ENCODE measurements at regions not wholly inside any gene's neighbourhood (a gene's known extent, or its start where the extent isn't known, plus 50 kb on each side); places are given as distances from the start of the nearest gene placed in this dataset.

- H4K20me1 ChIP-seq (replicated peaks; ENCODE audit: control insufficient read depth, insufficient read depth, low read length) = no peaks in the 10 kb centered on the region
- no peaks in the 10 kb centered on the region for H3K9me1 ChIP-seq (ENCODE audit: control insufficient read depth, insufficient read depth, low read length)
- POLR2A ChIA-PET = no interaction called here
- intact Hi-C loops (cut with micrococcal nuclease) (no loop called here), in situ Hi-C loops (cut with MboI) (no loop called here)
- no peaks in the 10 kb centered on the region for H3K9me3 ChIP-seq (replicated peaks; ENCODE audit: control insufficient read depth, insufficient read depth, low read depth, low read length)
- no peak overlapping the region for H3K4me2 ChIP-seq (ENCODE audit: insufficient read depth, low read length)
- H2AFZ ChIP-seq (ENCODE audit: low read depth, low read length) = no peak overlapping the region
- H3K27ac ChIP-seq (ENCODE audit: extremely low read depth, low read depth, low read length) = no peak overlapping the region
- H3K27me3 ChIP-seq (ENCODE audit: control insufficient read depth in 2 of 2, insufficient read depth in 2 of 2, low read length in 2 of 2) = no peaks in the 10 kb centered on the region
- FAIRE-seq (no peak), ATAC-seq (no peak), DNase-seq (ENCODE audit: extremely low read depth in 1 of 4, low spot score in 3 of 4) (no peak)
- 0% methylated on average over 4 of the region's 8 CpGs for WGBS (ENCODE audit: insufficient coverage, low coverage, missing lambda C conversion rate)
- H3K79me2 ChIP-seq (ENCODE audit: control insufficient read depth, insufficient read depth, low read length) = no peaks in the 10 kb centered on the region
- no peaks in the 10 kb centered on the region for H3K36me3 ChIP-seq (ENCODE audit: control insufficient read depth, insufficient read depth, low read length)
- CTCF ChIA-PET (ENCODE audit: low intra/inter-chr PET ratio) = no interaction called here
- no peaks in the 10 kb centered on the region for H3K4me1 ChIP-seq (replicated peaks in 1 of 2; ENCODE audit: control insufficient read depth in 2 of 2, insufficient read depth in 2 of 2, low read length in 2 of 2)
- BruUV-seq (replicated peaks) = no TSS peak
- TF ChIP-seq MAFK (IDR thresholded peaks at IDR 0.05; ENCODE audit: low read length) = no peak
- TF ChIP-seq NCOA6 (IDR thresholded peaks at IDR 0.05) = no peak
- TF ChIP-seq LARP7 (IDR thresholded peaks at IDR 0.05) = no peak
- no peak for TF ChIP-seq L3MBTL2 (IDR thresholded peaks at IDR 0.05)
- TF ChIP-seq ZHX1 (conservative IDR thresholded peaks at IDR 0.05; ENCODE audit: low read length) = no peak
- TF ChIP-seq TEAD1 (CRISPR knock-in tag; IDR thresholded peaks at IDR 0.05) = no peak
- no peak for TF ChIP-seq IRF9 (tag; IDR thresholded peaks at IDR 0.05)
- no peak for TF ChIP-seq BMI1 (IDR thresholded peaks at IDR 0.05; ENCODE audit: low read length)
- TF ChIP-seq TFAP4 (CRISPR knock-in tag; IDR thresholded peaks at IDR 0.05; ENCODE audit: borderline replicate concordance) = no peak
- TF ChIP-seq HEY1 (CRISPR knock-in tag; IDR thresholded peaks at IDR 0.05; ENCODE audit: borderline replicate concordance) = no peak
- no peak for TF ChIP-seq MXI1 (IDR thresholded peaks at IDR 0.05; ENCODE audit: low read depth, low read length)
- TF ChIP-seq RCOR1 (IDR thresholded peaks at IDR 0.05; ENCODE audit: borderline replicate concordance in 1 of 2, low read depth in 2 of 2, low read length in 2 of 2) = no peak
- TF ChIP-seq SOX6 (IDR thresholded peaks at IDR 0.05) = no peak
- TF ChIP-seq ZNF239 (CRISPR knock-in tag; IDR thresholded peaks at IDR 0.05) = no peak
- no peak for TF ChIP-seq PTBP1 (IDR thresholded peaks at IDR 0.05; ENCODE audit: low read depth, low read length)
- TF ChIP-seq XRCC3 (IDR thresholded peaks at IDR 0.05) = no peak
- TF ChIP-seq SLC30A9 (CRISPR knock-in tag; IDR thresholded peaks at IDR 0.05) = no peak
- no peak for TF ChIP-seq RB1 (IDR thresholded peaks at IDR 0.05; ENCODE audit: low read depth)
- H3K4me3 ChIP-seq = no peak overlapping the region
- no peak overlapping the region for H3K9ac ChIP-seq (ENCODE audit: insufficient read depth in 1 of 2, low read depth in 2 of 2, low read length in 2 of 2)
Observed at GRCh38 chr13:39856714-39857113, 201.3 kb downstream of the COG6 start.
